Testis (tissue), 2 donors: ENCODE measurements at regions not wholly inside any gene's neighbourhood (a gene's known extent, or its start where the extent isn't known, plus 50 kb on each side); places are given as distances from the start of the nearest gene placed in this dataset.

Experiments used
- POLR2A ChIP-seq: fragments of 450-650 bp; IDR thresholded peaks from one replicate; pipeline ENCODE4 v1.6.1; 2017; ENCODE audit warnings: antibody characterized with exemption, mild to moderate bottlenecking, moderate library complexity
- TF ChIP-seq, protein P1 (sequence below), 3 experiments: fragments of 450-650 bp in 2 of 3; fragments of 200-600 bp in 1 of 3; sonication (generic) in 1 of 3; IDR thresholded peaks; one replicate each; pipeline ENCODE4 v1.5.1; 2016 to 2019; ENCODE audit warnings: antibody characterized with exemption in 3 of 3, mild to moderate bottlenecking in 2 of 3, moderate library complexity in 1 of 3

DNA sequence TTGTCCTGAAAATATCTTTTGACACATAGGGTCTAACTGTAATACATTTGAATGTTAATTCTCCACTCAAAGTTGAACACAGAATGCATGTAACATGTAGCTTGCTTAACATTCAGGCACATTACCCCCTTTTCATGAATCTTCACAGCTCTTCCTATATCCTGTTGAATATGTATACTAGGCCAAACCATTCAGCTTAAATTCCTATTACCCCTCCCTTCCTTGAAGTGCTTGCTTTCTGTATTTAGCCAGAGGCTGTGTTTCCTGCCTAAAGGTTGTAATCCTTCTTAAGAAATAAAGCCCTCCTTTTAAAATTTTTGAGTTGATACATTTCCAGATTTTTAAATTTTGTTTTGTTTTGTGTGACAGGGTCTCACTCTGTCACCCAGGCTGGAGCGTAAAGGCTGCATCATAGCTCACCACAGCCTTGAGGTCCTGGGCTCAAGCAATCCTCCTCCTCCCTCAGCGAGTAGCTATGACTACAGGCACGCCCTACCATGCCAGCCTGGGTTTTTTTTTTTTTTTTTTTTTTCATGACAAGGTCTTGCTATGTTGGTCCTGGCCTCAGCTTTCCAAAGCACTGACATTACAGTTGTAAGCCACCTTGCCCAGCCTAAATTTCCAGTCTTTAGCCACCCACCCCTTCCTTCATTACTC, 357.6 kb downstream of the DSC3 start:
- TF ChIP-seq, protein P1, sequence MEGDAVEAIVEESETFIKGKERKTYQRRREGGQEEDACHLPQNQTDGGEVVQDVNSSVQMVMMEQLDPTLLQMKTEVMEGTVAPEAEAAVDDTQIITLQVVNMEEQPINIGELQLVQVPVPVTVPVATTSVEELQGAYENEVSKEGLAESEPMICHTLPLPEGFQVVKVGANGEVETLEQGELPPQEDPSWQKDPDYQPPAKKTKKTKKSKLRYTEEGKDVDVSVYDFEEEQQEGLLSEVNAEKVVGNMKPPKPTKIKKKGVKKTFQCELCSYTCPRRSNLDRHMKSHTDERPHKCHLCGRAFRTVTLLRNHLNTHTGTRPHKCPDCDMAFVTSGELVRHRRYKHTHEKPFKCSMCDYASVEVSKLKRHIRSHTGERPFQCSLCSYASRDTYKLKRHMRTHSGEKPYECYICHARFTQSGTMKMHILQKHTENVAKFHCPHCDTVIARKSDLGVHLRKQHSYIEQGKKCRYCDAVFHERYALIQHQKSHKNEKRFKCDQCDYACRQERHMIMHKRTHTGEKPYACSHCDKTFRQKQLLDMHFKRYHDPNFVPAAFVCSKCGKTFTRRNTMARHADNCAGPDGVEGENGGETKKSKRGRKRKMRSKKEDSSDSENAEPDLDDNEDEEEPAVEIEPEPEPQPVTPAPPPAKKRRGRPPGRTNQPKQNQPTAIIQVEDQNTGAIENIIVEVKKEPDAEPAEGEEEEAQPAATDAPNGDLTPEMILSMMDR (IDR thresholded peaks at IDR 0.05): no peak
- no peak for TF ChIP-seq POLR2A
